ENCODE measurements at regions not wholly inside any gene's neighbourhood (a gene's known extent, or its start where the extent isn't known, plus 50 kb on each side); places are given as distances from the start of the nearest gene placed in this dataset.

DNA sequence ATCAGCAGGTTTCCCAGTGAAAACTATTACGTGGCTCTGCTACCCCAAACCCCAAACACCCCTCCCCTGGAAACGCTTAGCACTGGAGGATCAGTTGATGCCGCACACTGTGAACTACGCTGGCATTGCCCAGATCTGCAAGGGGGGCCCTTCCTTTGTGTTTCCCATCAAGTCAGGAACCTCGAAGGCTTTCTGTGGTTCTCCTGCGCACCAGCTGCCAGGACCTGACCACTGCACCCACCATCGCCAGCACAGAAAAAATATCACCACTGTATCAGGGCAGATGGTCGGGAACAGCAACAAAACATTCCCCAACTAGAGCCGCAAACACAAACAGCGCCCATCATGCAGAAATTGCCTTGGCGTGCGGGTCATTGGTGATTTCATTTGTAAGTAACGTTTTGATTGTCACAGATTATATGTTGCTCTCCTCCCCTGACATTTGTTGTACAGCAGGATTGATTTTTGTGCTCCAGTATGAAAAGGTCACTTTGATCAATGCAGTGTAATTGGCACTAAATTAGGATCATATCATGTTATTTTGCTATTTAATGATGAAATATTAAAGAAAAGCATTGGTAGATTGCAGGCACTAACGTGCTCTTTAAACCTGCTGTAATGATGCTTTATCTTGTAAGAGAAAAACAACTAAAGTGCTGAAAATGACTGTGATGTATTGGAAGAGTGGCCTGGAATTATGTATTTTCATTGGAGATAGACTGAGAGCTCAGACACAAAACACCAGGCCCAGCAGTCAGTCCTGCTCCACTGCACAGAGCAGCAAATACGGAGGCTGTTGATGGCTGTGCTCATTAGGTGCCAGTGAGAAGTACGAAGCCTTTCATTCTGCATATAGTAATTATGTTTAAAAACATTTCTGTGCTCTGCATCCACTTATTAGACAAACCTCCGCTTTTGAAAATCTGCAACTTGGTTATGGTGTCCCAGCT is 833.2 kb upstream of the SALL3 start:
- H3K4me3 ChIP-seq (ENCODE audit: low read depth, low read length) = no peak overlapping the region
- TF ChIP-seq, protein P1, sequence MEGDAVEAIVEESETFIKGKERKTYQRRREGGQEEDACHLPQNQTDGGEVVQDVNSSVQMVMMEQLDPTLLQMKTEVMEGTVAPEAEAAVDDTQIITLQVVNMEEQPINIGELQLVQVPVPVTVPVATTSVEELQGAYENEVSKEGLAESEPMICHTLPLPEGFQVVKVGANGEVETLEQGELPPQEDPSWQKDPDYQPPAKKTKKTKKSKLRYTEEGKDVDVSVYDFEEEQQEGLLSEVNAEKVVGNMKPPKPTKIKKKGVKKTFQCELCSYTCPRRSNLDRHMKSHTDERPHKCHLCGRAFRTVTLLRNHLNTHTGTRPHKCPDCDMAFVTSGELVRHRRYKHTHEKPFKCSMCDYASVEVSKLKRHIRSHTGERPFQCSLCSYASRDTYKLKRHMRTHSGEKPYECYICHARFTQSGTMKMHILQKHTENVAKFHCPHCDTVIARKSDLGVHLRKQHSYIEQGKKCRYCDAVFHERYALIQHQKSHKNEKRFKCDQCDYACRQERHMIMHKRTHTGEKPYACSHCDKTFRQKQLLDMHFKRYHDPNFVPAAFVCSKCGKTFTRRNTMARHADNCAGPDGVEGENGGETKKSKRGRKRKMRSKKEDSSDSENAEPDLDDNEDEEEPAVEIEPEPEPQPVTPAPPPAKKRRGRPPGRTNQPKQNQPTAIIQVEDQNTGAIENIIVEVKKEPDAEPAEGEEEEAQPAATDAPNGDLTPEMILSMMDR (IDR thresholded peaks at IDR 0.05; ENCODE audit: low read depth, low read length) = no peak

DNA sequence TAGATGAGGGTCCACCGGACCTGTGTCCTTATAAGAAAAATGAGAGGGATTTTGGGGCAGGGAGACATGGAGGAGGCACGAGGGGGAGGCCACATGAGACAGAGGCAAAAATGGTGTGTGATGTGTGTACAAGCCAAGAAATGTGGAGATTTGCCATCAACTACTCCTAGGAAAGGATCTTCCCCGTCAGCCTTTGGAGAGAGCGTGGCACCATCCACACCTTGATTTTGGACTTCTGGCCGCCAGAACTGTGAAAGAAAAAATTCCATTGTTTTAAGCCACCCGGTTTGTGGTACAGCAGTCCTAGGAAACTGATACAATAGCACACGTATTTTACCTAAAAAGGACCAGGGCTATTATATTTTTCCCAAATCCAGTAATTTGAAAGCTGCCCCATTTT is 829.0 kb upstream of the SALL3 start:
- TF ChIP-seq, protein P1 (IDR thresholded peaks at IDR 0.05; ENCODE audit: low read depth, low read length) = no peak
- no peak overlapping the region for H3K4me3 ChIP-seq (ENCODE audit: low read depth, low read length)

DNA sequence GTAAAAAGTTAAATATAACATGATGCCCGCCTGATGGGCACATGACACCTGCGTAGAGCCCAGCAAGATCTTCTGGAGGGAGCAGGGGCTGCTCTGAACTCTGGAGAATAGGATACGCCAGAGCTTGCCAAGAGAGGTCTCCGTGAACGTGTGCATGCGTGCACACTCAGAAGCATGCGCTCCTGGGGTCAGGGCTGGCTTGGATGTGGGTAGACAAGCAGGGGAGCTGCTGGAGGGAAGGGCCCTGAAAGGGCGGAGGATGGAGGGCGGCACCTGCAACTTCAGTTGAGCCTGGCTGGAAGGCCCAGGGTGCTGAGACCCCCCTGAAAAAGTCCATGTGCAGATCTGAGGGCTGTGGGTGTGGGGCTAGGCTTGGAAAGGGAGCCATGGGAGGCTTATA is 828.4 kb upstream of the SALL3 start:
- no peak overlapping the region for H3K4me3 ChIP-seq (ENCODE audit: low read depth, low read length)
- TF ChIP-seq, protein P1 (IDR thresholded peaks at IDR 0.05; ENCODE audit: low read depth, low read length) = no peak

DNA sequence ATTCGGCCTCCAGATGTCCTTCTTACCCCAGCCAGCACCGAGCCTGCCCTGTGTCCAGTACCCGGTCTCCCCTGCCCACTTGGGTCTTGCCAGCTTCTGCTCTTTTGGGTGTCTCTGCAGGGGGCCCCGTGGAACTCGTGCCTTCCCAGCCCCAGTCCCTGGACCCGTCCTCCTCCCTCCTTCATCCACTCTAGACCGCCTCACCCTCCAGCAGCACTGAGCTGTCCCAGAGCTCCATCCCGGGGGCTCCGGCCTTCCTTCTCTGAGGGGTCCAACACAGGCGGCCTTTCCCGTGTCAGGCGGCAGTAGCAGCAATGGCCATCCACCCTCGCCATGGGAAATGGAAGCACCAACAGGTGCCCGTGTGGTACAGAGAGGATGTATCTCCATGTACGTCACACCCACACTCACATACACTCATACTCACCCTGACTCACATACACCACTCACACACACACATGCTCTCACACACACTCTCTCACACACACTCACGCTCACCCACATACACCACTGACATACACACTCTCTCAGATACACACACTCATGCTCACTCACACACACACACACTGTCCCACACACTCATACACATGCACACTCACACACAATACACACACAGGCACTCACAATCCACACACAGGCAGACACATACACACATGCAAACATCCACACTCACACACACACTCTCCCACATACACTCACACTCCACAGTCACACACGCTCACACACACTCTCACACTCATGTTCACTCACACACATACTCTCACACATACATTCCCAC is 827.5 kb upstream of the SALL3 start:
- no peak overlapping the region for H3K4me3 ChIP-seq (ENCODE audit: low read depth, low read length)
- TF ChIP-seq, protein P1 (IDR thresholded peaks at IDR 0.05; ENCODE audit: low read depth, low read length) = no peak

DNA sequence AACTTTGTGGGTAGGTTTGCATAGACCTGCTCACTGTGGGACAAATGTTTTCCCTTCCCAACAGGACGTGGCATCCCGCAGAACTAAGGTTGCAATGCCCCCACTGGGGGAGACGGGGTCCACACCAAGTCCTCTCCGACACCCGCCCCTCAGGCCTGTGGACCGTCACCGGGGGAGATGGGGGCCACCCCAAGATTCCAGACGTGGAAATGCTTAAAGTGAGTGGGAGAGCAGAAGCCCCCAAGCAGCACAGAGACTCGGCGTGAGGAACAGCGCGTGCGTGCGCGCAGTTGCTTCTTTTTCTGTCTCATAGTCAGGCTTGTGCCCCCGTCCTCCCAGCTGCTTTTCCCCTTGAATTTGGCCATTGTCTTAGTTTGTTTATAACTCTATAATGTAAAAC is 826.3 kb upstream of the SALL3 start:
- TF ChIP-seq, protein P1 (IDR thresholded peaks at IDR 0.05; ENCODE audit: low read depth, low read length) = no peak
- H3K4me3 ChIP-seq (ENCODE audit: low read depth, low read length) = no peak overlapping the region

DNA sequence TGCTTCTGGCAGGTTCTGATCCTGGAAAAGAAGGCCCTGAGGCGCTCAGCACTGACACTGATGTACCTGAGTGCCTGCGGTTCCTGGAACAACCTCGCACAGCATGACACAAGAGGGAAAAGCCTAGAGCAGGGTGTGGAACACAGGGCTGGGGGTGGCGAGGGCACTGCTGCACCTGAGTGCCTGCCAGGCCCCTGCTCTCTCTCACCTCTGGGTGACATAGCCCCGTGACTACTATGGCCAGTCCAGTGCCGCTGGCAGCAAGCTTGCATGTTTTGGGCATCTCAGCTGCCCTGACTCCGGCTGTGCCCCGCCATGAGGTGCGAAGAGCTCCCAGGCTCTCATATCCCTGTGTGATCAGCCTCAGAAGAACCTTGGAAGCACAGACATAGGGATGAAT is 825.2 kb upstream of the SALL3 start:
- TF ChIP-seq, protein P1 (IDR thresholded peaks at IDR 0.05; ENCODE audit: low read depth, low read length) = no peak
- H3K4me3 ChIP-seq (ENCODE audit: low read depth, low read length) = no peak overlapping the region

DNA sequence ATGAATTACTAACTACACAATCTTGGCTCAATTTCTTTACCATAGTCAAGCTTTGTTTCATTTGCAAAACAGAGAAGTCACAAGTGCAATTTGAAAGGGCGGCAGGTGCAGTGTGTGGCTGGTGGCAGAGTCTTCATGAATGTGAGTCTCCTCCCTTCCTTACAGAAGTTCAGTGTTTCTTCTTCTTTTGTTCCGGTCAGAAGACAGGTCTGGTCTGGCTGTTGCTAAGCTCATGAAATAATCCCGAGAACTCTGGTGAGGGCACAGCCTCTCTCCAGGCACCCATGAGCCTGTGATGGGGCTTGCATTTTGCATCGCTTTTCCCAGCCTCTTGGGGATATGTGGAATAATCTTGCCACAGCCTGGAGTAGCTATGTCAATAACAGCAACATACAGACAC is 824.8 kb upstream of the SALL3 start:
- H3K4me3 ChIP-seq (ENCODE audit: low read depth, low read length) = no peak overlapping the region
- TF ChIP-seq, protein P1 (IDR thresholded peaks at IDR 0.05; ENCODE audit: low read depth, low read length) = no peak
